Fibroblast of the aortic adventitia (primary cell): ENCODE measurements at regions not wholly inside any gene's neighbourhood (a gene's known extent, or its start where the extent isn't known, plus 50 kb on each side); places are given as distances from the start of the nearest gene placed in this dataset.

ENCODE experiments used
- DNase-seq: peaks from one replicate; pipeline ENCODE4 v3.0.0-alpha.2; 2010; ENCODE audit warnings: low read depth
- H3K4me3 ChIP-seq: 2 replicates; pipeline ENCODE4 v1.5.1; 2011; ENCODE audit warnings: low read depth, mild to moderate bottlenecking, control low read depth, low read length, moderate library complexity
- TF ChIP-seq, protein P1 (sequence below): IDR thresholded peaks from 2 replicates; pipeline ENCODE4 v1.5.1; 2011; ENCODE audit warnings: mild to moderate bottlenecking, low read length, control low read depth, inconsistent platforms; ENCODE audit not compliant: insufficient read depth

DNA sequence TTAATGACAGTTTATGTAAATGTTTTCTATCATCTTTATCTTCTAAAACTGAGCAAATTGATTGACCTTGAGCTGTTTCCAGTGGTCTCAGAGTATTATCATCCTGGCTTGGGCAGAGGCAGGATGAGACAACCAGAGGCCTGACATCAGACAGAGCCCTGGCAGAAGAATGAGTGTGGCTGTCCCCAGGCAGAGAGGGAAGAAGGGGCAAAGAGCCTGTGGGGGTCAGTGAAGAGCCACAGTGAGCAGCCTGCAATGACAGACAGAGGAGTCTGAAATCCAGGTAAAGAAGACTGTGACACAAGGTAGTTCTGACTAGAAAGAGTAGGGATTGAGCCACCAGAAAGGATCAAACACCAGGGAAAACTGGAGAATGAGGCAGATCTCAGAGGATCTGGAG, 182.4 kb upstream of the ARSJ start:
- H3K4me3 ChIP-seq, result no peak overlapping the region
- TF ChIP-seq, protein P1, sequence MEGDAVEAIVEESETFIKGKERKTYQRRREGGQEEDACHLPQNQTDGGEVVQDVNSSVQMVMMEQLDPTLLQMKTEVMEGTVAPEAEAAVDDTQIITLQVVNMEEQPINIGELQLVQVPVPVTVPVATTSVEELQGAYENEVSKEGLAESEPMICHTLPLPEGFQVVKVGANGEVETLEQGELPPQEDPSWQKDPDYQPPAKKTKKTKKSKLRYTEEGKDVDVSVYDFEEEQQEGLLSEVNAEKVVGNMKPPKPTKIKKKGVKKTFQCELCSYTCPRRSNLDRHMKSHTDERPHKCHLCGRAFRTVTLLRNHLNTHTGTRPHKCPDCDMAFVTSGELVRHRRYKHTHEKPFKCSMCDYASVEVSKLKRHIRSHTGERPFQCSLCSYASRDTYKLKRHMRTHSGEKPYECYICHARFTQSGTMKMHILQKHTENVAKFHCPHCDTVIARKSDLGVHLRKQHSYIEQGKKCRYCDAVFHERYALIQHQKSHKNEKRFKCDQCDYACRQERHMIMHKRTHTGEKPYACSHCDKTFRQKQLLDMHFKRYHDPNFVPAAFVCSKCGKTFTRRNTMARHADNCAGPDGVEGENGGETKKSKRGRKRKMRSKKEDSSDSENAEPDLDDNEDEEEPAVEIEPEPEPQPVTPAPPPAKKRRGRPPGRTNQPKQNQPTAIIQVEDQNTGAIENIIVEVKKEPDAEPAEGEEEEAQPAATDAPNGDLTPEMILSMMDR, result no peak
- no peak for DNase-seq

DNA sequence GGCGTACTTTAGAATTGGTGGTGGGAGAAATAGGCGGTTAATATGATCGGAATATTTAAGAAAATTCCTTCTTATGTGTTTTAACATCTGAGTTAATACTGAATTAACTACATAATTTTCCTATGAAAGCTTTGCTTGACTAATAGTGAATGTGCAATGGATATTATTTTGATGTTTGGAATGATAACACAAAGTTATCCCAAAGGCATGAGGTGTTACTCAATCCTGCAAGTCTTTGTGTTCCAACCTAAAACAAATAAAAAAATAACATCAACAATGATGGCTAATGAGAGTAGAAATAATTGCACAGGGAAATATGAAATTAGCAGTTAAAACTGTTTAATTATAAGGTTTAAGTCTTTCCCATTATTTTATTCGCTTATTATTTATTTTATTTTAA, 183.6 kb upstream of the ARSJ start:
- TF ChIP-seq, protein P1, result no peak
- H3K4me3 ChIP-seq, result no peak overlapping the region
- DNase-seq, result no peak

DNA sequence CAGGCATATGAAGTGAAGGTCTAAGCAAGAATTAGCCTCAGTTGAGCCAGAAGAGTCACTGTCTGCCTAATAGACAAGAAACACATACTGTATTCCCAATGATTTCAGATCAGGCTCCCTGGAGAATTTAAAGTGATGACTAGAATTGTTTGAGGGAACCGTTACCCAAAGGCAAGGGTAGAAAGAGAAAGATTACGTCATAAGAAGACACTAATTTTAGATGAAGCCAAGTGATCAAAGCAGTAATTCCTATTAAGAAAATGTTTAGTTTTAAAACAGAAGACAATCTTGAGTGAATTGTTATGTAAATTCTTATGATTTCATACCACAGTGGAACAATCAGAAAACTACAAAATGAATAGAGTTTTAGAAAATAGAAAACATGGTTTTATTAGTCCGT, 194.5 kb upstream of the ARSJ start:
- TF ChIP-seq, protein P1, result no peak
- H3K4me3 ChIP-seq, result no peak overlapping the region
- no peak for DNase-seq

DNA sequence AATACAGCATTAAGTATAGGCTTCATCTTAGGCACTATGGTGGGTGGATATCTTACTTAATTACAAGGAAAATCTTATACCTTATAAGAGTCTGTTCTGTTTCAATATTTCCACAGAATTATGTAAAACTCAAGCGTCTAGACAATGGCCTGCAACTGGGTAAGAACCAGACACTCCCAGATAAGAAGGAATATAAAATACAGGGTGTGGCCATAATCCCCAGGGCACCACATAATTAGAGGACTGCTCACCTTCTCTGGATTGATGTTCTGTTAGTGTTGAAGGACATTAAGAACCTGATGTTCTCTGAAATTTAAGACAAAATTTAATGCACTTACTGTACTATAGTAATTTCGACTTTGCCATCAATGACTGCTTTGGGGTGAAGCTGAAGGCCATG, 198.2 kb upstream of the ARSJ start:
- H3K4me3 ChIP-seq, result no peak overlapping the region
- TF ChIP-seq, protein P1, result no peak
- no peak for DNase-seq

DNA sequence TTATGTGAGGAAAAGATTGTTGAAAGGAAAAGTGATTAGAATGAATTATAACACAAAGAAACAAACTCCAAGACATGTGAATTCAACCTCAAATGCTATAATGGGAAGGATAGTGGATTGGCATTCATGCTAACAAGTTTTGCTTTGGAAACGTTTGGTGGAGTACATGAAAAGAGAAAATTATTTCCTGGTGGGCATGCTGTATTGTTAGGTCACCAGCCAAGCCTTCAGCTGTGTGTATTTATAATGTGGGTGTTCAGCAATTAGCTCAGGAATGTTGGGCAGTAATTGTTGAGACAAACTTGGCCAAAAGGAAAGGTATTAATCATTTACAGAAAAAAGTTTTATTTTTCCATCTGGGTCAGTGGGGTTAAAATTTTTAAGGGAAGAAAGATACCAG, 198.9 kb upstream of the ARSJ start:
- DNase-seq, result no peak
- TF ChIP-seq, protein P1, result no peak
- no peak overlapping the region for H3K4me3 ChIP-seq

DNA sequence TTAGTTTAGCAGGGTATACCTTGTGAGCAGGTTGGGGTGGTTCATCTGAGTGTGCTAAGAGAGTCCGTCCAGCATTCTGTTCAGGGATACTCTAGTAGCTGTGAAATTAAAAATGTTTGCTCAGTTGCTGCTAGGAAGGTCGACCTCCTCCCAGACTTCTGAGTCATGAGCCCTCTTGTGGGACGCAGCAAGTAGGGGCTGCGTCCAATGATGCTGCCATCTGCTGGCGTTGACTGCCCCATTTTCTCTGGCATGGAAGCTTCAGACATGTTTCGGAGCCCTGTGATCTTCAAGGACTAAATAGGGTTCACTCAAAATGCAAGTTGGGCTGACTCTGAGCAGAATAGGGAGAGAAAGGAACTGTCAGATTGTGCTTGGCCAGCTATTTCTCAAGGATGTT, 201.0 kb upstream of the ARSJ start:
- DNase-seq, result peak; percentile 78
- no peak overlapping the region for H3K4me3 ChIP-seq
- TF ChIP-seq, protein P1, result peak; percentile 65

DNA sequence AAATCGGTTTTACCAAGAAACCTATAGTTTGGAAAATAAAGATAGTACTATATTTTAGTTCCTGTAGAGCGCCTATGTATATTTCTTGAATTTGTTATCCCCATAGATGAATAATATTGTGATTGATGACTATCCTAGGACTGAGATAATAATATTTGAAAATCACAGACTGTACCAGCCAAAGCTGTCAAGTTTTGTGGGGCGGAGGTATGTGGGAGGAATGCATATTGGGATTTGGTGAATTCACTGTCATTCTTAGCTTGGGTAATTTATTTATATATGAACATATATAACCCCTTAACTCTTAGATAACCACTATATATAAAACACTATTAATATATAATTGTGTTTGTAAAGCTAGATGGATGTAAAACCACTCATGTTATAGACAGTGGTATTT, 205.5 kb upstream of the ARSJ start:
- no peak for DNase-seq
- TF ChIP-seq, protein P1, result no peak
- H3K4me3 ChIP-seq, result no peak overlapping the region
